MM.1S (cell line): ENCODE measurements at regions not wholly inside any gene's neighbourhood (a gene's known extent, or its start where the extent isn't known, plus 50 kb on each side); places are given as distances from the start of the nearest gene placed in this dataset.

Experiments used
- EZH2 ChIP-seq: fragments of 300-600 bp; sonication (generic); optimal IDR thresholded peaks from 2 replicates; pipeline ENCODE3; 2017; ENCODE audit warnings: low read depth, mild to moderate bottlenecking, antibody characterized with exemption, low read length, mixed read lengths
- TF ChIP-seq, protein P1 (sequence below): fragments of 300-600 bp; sonication (generic); IDR thresholded peaks from 2 replicates; pipeline ENCODE4 v1.5.1; 2016; ENCODE audit warnings: antibody characterized with exemption, low read length, mixed read lengths

DNA sequence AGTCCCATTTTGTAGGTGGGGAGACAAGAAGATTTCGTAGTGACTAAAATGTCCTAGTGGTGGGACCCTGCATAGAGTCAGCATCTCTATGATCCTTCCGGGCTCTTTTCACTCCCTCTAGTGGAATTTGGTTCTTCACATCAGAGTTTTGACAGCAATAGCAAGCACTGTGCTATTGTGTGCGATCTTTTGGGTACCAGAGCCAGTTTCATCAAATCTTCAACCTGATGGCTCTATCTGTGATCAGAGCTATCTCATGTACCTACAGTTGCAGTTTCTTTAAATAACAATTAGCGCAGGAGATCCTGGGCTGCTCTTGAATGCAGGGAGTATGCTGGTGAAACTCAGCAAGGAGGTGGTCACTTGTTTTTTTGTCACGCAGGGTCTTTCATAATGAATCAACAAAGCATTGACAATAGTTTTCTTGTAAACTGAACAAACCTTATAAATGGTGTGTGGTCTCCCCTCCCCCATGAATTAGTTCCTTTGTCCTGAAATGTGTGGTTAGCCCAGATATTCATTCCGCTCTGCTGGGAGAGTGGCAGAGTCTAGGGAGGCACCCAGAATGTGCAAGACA lies 257.2 kb upstream of the SOX2 start:
- TF ChIP-seq, protein P1, sequence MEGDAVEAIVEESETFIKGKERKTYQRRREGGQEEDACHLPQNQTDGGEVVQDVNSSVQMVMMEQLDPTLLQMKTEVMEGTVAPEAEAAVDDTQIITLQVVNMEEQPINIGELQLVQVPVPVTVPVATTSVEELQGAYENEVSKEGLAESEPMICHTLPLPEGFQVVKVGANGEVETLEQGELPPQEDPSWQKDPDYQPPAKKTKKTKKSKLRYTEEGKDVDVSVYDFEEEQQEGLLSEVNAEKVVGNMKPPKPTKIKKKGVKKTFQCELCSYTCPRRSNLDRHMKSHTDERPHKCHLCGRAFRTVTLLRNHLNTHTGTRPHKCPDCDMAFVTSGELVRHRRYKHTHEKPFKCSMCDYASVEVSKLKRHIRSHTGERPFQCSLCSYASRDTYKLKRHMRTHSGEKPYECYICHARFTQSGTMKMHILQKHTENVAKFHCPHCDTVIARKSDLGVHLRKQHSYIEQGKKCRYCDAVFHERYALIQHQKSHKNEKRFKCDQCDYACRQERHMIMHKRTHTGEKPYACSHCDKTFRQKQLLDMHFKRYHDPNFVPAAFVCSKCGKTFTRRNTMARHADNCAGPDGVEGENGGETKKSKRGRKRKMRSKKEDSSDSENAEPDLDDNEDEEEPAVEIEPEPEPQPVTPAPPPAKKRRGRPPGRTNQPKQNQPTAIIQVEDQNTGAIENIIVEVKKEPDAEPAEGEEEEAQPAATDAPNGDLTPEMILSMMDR, result no peak
- no peak for TF ChIP-seq EZH2
